ENCODE measurements at regions not wholly inside any gene's neighbourhood (a gene's known extent, or its start where the extent isn't known, plus 50 kb on each side); places are given as distances from the start of the nearest gene placed in this dataset.

- Histone ChIP-seq H3K27ac (ENCODE audit: low read depth, low read length) (no peak overlapping the region), H3K9me3 (ENCODE audit: control insufficient read depth in 2 of 3, low read length in 3 of 3) (no peaks in the 10 kb centered on the region), H3K4me3 (ENCODE audit: low read length) (no peak overlapping the region), H3K36me3 (ENCODE audit: control insufficient read depth in 2 of 3, insufficient read depth in 3 of 3, low read length in 3 of 3) (no peaks in the 10 kb centered on the region), H3K4me1 (ENCODE audit: control insufficient read depth in 2 of 2, insufficient read depth in 2 of 2, low read length in 2 of 2) (peaks cover 12 to 14% of the 10 kb centered on the region in 2 donors), H3K27me3 (ENCODE audit: control insufficient read depth in 2 of 2, insufficient read depth in 2 of 2, low read length in 2 of 2) (no peaks in the 10 kb centered on the region)
- H3K36me3 Mint-ChIP-seq = peaks cover 0 to 16% (median 0%) of the 10 kb centered on the region in 5 donors
- POLR2A ChIA-PET = interaction anchor here (0.9 kb wide), 1 partner anchor 94 kb away, joined by 4 read pairs; no protein-coding TSS in a partner anchor
- no peak overlapping the region for H3K27ac Mint-ChIP-seq
- no peak overlapping the region for H3K4me3 Mint-ChIP-seq
- H3K4me1 Mint-ChIP-seq = peaks cover 0 to 41% (median 17%) of the 10 kb centered on the region in 7 donors
- peaks cover 0 to 7% (median 0%) of the 10 kb centered on the region in 5 donors for H3K27me3 Mint-ChIP-seq
- DNase-seq = no peak
- no peak for ATAC-seq
- CTCF ChIA-PET = interaction anchor here (0.7 to 6.5 kb wide), 14 partner anchors 8 to 793 kb away, joined by 3 to 60 read pairs (median 10); partner anchors contain the start of gene FUT8
- intact Hi-C loops (cut with micrococcal nuclease) = loop anchor here (5.0 to 10.0 kb wide), 3 partner anchors 95 to 223 kb away; no protein-coding TSS in a partner anchor
- H3K9me3 Mint-ChIP-seq = peaks cover 0 to 8% (median 0%) of the 10 kb centered on the region in 11 donors
Measured at GRCh38 chr14:65957631-65958205, 528.5 kb upstream of the CCDC196 start.

GRCh38 chr14:65958664-65959562, 527.3 kb upstream of the CCDC196 start:
- peak in 6 of 9 donors; percentile 15 to 52 (median 42) for DNase-seq
- Mint-ChIP-seq H3K36me3 (peaks cover 0 to 11% (median 0%) of the 10 kb centered on the region in 5 donors), H3K27me3 (peaks cover 0 to 17% (median 0%) of the 10 kb centered on the region in 5 donors), H3K9me3 (peaks cover 0 to 7% (median 0%) of the 10 kb centered on the region in 11 donors), H3K4me3 (peak overlapping the region in 1 of 10 donors; percentile 50), H3K4me1 (peaks cover 0 to 47% (median 20%) of the 10 kb centered on the region in 7 donors), H3K27ac (peak overlapping the region in 6 of 9 donors; percentile 3 to 80 (median 39))
- Histone ChIP-seq H3K27ac (ENCODE audit: low read depth, low read length) (no peak overlapping the region), H3K9me3 (ENCODE audit: control insufficient read depth in 2 of 3, low read length in 3 of 3) (no peaks in the 10 kb centered on the region), H3K36me3 (ENCODE audit: control insufficient read depth in 2 of 3, insufficient read depth in 3 of 3, low read length in 3 of 3) (no peaks in the 10 kb centered on the region), H3K4me3 (ENCODE audit: low read length) (no peak overlapping the region), H3K27me3 (ENCODE audit: control insufficient read depth in 2 of 2, insufficient read depth in 2 of 2, low read length in 2 of 2) (no peaks in the 10 kb centered on the region), H3K4me1 (ENCODE audit: control insufficient read depth in 2 of 2, insufficient read depth in 2 of 2, low read length in 2 of 2) (peaks cover 12 to 14% of the 10 kb centered on the region in 2 donors)
- ChIA-PET POLR2A (interaction anchor here (0.7 to 1.1 kb wide), 4 partner anchors 108 to 544 kb away, joined by 3 to 7 read pairs (median 3); no protein-coding TSS in a partner anchor), CTCF (interaction anchor here (0.6 to 6.5 kb wide), 23 partner anchors 9 to 797 kb away, joined by 3 to 60 read pairs (median 4); partner anchors contain the start of gene FUT8)
- ATAC-seq = peak; percentile 66
- intact Hi-C loops (cut with micrococcal nuclease) = loop anchor here (1.0 to 10.0 kb wide), 12 partner anchors 31 to 973 kb away; partner anchors contain the start of gene FNTB (in 1 of the 2)

GRCh38 chr14:65959563-65960024, 526.6 kb upstream of the CCDC196 start:
- DNase-seq (no peak), ATAC-seq (no peak)
- intact Hi-C loops (cut with micrococcal nuclease) = loop anchor here (1.0 to 10.0 kb wide), 13 partner anchors 31 to 973 kb away; partner anchors contain the start of gene FNTB (in 1 of the 2)
- ChIA-PET POLR2A (interaction anchor here (0.7 to 1.1 kb wide), 4 partner anchors 109 to 544 kb away, joined by 3 to 7 read pairs (median 3); no protein-coding TSS in a partner anchor), CTCF (interaction anchor here (0.6 to 6.5 kb wide), 24 partner anchors 10 to 821 kb away, joined by 3 to 60 read pairs (median 4); partner anchors contain the start of gene FUT8)
- Mint-ChIP-seq H3K4me1 (peaks cover 0 to 49% (median 20%) of the 10 kb centered on the region in 7 donors), H3K36me3 (peaks cover 0 to 4% (median 0%) of the 10 kb centered on the region in 5 donors), H3K27ac (peak overlapping the region in 5 of 9 donors; percentile 3 to 80 (median 53)), H3K4me3 (peak overlapping the region in 1 of 10 donors; percentile 50), H3K9me3 (peaks cover 0 to 1% (median 0%) of the 10 kb centered on the region in 11 donors), H3K27me3 (peaks cover 0 to 22% (median 0%) of the 10 kb centered on the region in 5 donors)
- no peaks in the 10 kb centered on the region for H3K9me3 ChIP-seq (ENCODE audit: control insufficient read depth in 2 of 3, low read length in 3 of 3)
- H3K36me3 ChIP-seq (ENCODE audit: control insufficient read depth in 2 of 3, insufficient read depth in 3 of 3, low read length in 3 of 3) = no peaks in the 10 kb centered on the region
- no peak overlapping the region for H3K4me3 ChIP-seq (ENCODE audit: low read length)
- no peak overlapping the region for H3K27ac ChIP-seq (ENCODE audit: low read depth, low read length)
- H3K27me3 ChIP-seq (ENCODE audit: control insufficient read depth in 2 of 2, insufficient read depth in 2 of 2, low read length in 2 of 2) = no peaks in the 10 kb centered on the region
- H3K4me1 ChIP-seq (ENCODE audit: control insufficient read depth in 2 of 2, insufficient read depth in 2 of 2, low read length in 2 of 2) = peaks cover 12 to 14% of the 10 kb centered on the region in 2 donors

- H3K9me3 ChIP-seq (ENCODE audit: control insufficient read depth in 2 of 3, low read length in 3 of 3) = no peaks in the 10 kb centered on the region
- no peaks in the 10 kb centered on the region for H3K27me3 ChIP-seq (ENCODE audit: control insufficient read depth in 2 of 2, insufficient read depth in 2 of 2, low read length in 2 of 2)
- H3K27ac ChIP-seq (ENCODE audit: low read depth, low read length) = no peak overlapping the region
- peaks cover 0 to 33% (median 0%) of the 10 kb centered on the region in 5 donors for H3K27me3 Mint-ChIP-seq
- POLR2A ChIA-PET = interaction anchor here (1.1 to 1.2 kb wide), 3 partner anchors 15 to 135 kb away, joined by 3 to 4 read pairs (median 3); no protein-coding TSS in a partner anchor
- H3K36me3 ChIP-seq (ENCODE audit: control insufficient read depth in 2 of 3, insufficient read depth in 3 of 3, low read length in 3 of 3) = no peaks in the 10 kb centered on the region
- H3K4me3 ChIP-seq (ENCODE audit: low read length) = no peak overlapping the region
- H3K27ac Mint-ChIP-seq = peak overlapping the region in 1 of 9 donors; percentile 18
- H3K4me1 Mint-ChIP-seq = peaks cover 0 to 48% (median 20%) of the 10 kb centered on the region in 7 donors
- H3K9me3 Mint-ChIP-seq = no peaks in the 10 kb centered on the region
- intact Hi-C loops (cut with micrococcal nuclease) = loop anchor here in 1 of 2 donors (2.0 kb wide), 1 partner anchor 796 kb away; no protein-coding TSS in a partner anchor
- no peaks in the 10 kb centered on the region for H3K36me3 Mint-ChIP-seq
- H3K4me1 ChIP-seq (ENCODE audit: control insufficient read depth in 2 of 2, insufficient read depth in 2 of 2, low read length in 2 of 2) = peaks cover 12 to 14% of the 10 kb centered on the region in 2 donors
- DNase-seq (peak; percentile 10 to 77 (median 45)), ATAC-seq (peak; percentile 87)
- CTCF ChIA-PET = interaction anchor here (0.6 to 6.5 kb wide), 18 partner anchors 11 to 777 kb away, joined by 3 to 60 read pairs (median 5); partner anchors contain the start of gene FUT8
- peak overlapping the region in 1 of 10 donors; percentile 12 for H3K4me3 Mint-ChIP-seq
Measured at GRCh38 chr14:65961004-65961403, 525.2 kb upstream of the CCDC196 start.

- peaks cover 0 to 2% (median 0%) of the 10 kb centered on the region in 5 donors for H3K36me3 Mint-ChIP-seq
- no peak overlapping the region for H3K27ac Mint-ChIP-seq
- no peak overlapping the region for H3K27ac ChIP-seq (ENCODE audit: low read depth, low read length)
- H3K4me1 ChIP-seq (ENCODE audit: control insufficient read depth in 2 of 2, insufficient read depth in 2 of 2, low read length in 2 of 2) = peaks cover 12 to 14% of the 10 kb centered on the region in 2 donors
- H3K4me3 ChIP-seq (ENCODE audit: low read length) = no peak overlapping the region
- H3K27me3 ChIP-seq (ENCODE audit: control insufficient read depth in 2 of 2, insufficient read depth in 2 of 2, low read length in 2 of 2) = no peaks in the 10 kb centered on the region
- peaks cover 0 to 45% (median 4%) of the 10 kb centered on the region in 5 donors for H3K27me3 Mint-ChIP-seq
- H3K36me3 ChIP-seq (ENCODE audit: control insufficient read depth in 2 of 3, insufficient read depth in 3 of 3, low read length in 3 of 3) = no peaks in the 10 kb centered on the region
- intact Hi-C loops (cut with micrococcal nuclease) = no loop called here
- H3K9me3 ChIP-seq (ENCODE audit: control insufficient read depth in 2 of 3, low read length in 3 of 3) = no peaks in the 10 kb centered on the region
- ChIA-PET CTCF (interaction anchor here (1.3 kb wide), 1 partner anchor 141 kb away, joined by 3 read pairs; no protein-coding TSS in a partner anchor), POLR2A (interaction anchor here (0.5 kb wide), 1 partner anchor 36 kb away, joined by 3 read pairs; no protein-coding TSS in a partner anchor)
- DNase-seq = no peak
- peaks cover 0 to 2% (median 0%) of the 10 kb centered on the region in 11 donors for H3K9me3 Mint-ChIP-seq
- H3K4me1 Mint-ChIP-seq = peaks cover 0 to 48% (median 20%) of the 10 kb centered on the region in 7 donors
- no peak for ATAC-seq
- no peak overlapping the region for H3K4me3 Mint-ChIP-seq
Measured at GRCh38 chr14:65962952-65963351, 523.2 kb upstream of the CCDC196 start.

Data from naive thymus-derived CD4-positive, alpha-beta T cell (primary cell).